Left ventricle myocardium inferior (tissue), 1 donor: ENCODE measurements at regions not wholly inside any gene's neighbourhood (a gene's known extent, or its start where the extent isn't known, plus 50 kb on each side); places are given as distances from the start of the nearest gene placed in this dataset.
"Not testable (repeated sequence)": the region's sequence is repeated elsewhere in the genome, so short reads cannot be mapped to it uniquely, and the experiment has no call there.

Source experiments
- DNase-seq: peaks from one replicate; pipeline ENCODE4 v3.0.0-alpha.2; 2020
- H3K27ac ChIP-seq: fragments of 200-600 bp; replicated peaks from 2 replicates; pipeline ENCODE4 v1.8.0; 2021
- H3K27me3 ChIP-seq: fragments of 200-600 bp; 2 replicates; pipeline ENCODE4 v1.8.0; 2021; ENCODE audit warnings: low read depth
- H3K36me3 ChIP-seq: fragments of 200-600 bp; 2 replicates; pipeline ENCODE4 v1.8.0; 2021
- H3K4me1 ChIP-seq: fragments of 200-600 bp; 2 replicates; pipeline ENCODE4 v1.8.0; 2021
- H3K4me3 ChIP-seq: fragments of 200-600 bp; 2 replicates; pipeline ENCODE4 v1.8.0; 2021; ENCODE audit warnings: mild to moderate bottlenecking, moderate library complexity
- H3K9me3 ChIP-seq: fragments of 200-600 bp; replicated peaks from 2 replicates; pipeline ENCODE4 v1.8.0; 2021
- intact Hi-C: fragments of 100-400 bp; cut with micrococcal nuclease; formaldehyde crosslinking; loops from one replicate; pipeline ENCODE4 v1.11.0; 2022
- TF ChIP-seq, protein P1 (sequence below): fragments of 200-600 bp; IDR thresholded peaks from 2 replicates; pipeline ENCODE4 v1.8.0; 2021; ENCODE audit warnings: antibody characterized with exemption, mild to moderate bottlenecking, borderline replicate concordance
- donor health status: DM: no; HTN: yes; CAD: no; lungs with severe emphysema.

- Histone ChIP-seq H3K36me3 (no peaks in the 10 kb centered on the region), H3K4me1 (no peaks in the 10 kb centered on the region), H3K27ac (no peak overlapping the region), H3K9me3 (peaks cover 6% of the 10 kb centered on the region), H3K4me3 (no peak overlapping the region), H3K27me3 (no peaks in the 10 kb centered on the region)
- intact Hi-C loops = no loop called here
- TF ChIP-seq, protein P1, sequence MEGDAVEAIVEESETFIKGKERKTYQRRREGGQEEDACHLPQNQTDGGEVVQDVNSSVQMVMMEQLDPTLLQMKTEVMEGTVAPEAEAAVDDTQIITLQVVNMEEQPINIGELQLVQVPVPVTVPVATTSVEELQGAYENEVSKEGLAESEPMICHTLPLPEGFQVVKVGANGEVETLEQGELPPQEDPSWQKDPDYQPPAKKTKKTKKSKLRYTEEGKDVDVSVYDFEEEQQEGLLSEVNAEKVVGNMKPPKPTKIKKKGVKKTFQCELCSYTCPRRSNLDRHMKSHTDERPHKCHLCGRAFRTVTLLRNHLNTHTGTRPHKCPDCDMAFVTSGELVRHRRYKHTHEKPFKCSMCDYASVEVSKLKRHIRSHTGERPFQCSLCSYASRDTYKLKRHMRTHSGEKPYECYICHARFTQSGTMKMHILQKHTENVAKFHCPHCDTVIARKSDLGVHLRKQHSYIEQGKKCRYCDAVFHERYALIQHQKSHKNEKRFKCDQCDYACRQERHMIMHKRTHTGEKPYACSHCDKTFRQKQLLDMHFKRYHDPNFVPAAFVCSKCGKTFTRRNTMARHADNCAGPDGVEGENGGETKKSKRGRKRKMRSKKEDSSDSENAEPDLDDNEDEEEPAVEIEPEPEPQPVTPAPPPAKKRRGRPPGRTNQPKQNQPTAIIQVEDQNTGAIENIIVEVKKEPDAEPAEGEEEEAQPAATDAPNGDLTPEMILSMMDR = no peak
- DNase-seq = no peak
These were observed 604.4 kb upstream of the SPRY2 start for GRCh38 chr13:80945328-80945727.

GRCh38 chr13:80939581-80939980, 598.7 kb upstream of the SPRY2 start:
- Histone ChIP-seq H3K9me3 (peaks cover 12% of the 10 kb centered on the region), H3K4me3 (no peak overlapping the region), H3K36me3 (no peaks in the 10 kb centered on the region), H3K4me1 (no peaks in the 10 kb centered on the region), H3K27me3 (no peaks in the 10 kb centered on the region), H3K27ac (no peak overlapping the region)
- TF ChIP-seq, protein P1 = no peak
- intact Hi-C loops = no loop called here
- DNase-seq = no peak

- Histone ChIP-seq H3K36me3 (no peaks in the 10 kb centered on the region), H3K27me3 (no peaks in the 10 kb centered on the region), H3K4me1 (no peaks in the 10 kb centered on the region), H3K9me3 (no peaks in the 10 kb centered on the region), H3K4me3 (no peak overlapping the region), H3K27ac (peak overlapping the region; percentile 34)
- no peak for DNase-seq
- intact Hi-C loops = no loop called here
- TF ChIP-seq, protein P1 = no peak
These were observed 590.8 kb upstream of the SPRY2 start for GRCh38 chr13:80931766-80932165.

DNA sequence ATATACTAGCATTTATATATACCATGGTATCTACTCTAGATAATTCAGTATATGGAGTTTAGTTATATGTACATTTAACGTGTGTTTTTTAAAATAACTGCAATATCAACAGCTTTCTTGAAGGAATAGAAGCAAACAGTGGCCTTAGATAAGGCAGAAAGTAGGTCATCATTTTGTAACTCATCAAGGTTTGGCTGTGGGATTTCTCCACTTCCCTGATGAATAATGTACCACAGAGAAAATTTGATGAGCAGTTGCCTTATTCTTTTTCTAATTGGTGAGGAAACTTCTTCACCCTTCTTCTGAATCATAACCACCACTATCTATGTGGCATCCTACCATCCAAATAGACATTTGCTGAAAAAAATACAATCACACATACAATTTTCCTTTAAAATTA, 590.2 kb upstream of the SPRY2 start:
- H3K4me3 ChIP-seq = no peak overlapping the region
- no peaks in the 10 kb centered on the region for H3K27me3 ChIP-seq
- H3K36me3 ChIP-seq = no peaks in the 10 kb centered on the region
- intact Hi-C loops = no loop called here
- TF ChIP-seq, protein P1 = no peak
- H3K27ac ChIP-seq = peak overlapping the region; percentile 34
- H3K9me3 ChIP-seq = no peaks in the 10 kb centered on the region
- DNase-seq = no peak
- no peaks in the 10 kb centered on the region for H3K4me1 ChIP-seq

GRCh38 chr13:80928241-80928640, 587.3 kb upstream of the SPRY2 start:
- TF ChIP-seq, protein P1 = no peak
- DNase-seq = no peak
- intact Hi-C loops = no loop called here
- Histone ChIP-seq H3K4me3 (no peak overlapping the region), H3K9me3 (no peaks in the 10 kb centered on the region), H3K4me1 (peaks cover 12% of the 10 kb centered on the region), H3K27me3 (no peaks in the 10 kb centered on the region), H3K36me3 (no peaks in the 10 kb centered on the region), H3K27ac (no peak overlapping the region)

DNA sequence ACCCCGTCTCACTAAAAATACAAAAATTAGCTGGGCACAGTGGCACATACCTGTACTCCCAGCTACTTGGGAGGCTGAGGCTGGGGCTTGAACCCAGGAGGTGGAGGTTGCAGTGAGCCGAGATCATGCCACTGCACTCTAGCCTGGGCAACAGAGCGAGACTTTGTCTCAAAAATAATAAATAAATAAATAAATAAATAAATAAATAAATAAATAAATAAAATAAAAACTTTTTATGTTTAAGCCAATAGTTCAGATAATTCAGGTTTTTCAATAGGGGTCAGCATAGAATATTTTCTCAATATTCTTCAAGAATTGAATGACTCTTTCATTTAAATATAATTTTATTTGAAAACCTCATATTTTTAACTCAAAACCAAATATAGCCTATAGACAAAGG, 585.1 kb upstream of the SPRY2 start:
- H3K4me3 ChIP-seq, H3K36me3 ChIP-seq, H3K27me3 ChIP-seq, intact Hi-C loops, H3K9me3 ChIP-seq, H3K27ac ChIP-seq, DNase-seq: not testable (repeated sequence)
- H3K4me1 ChIP-seq = peaks cover 12% of the 10 kb centered on the region
